OCI-LY1 (cell line): ENCODE measurements at regions not wholly inside any gene's neighbourhood (a gene's known extent, or its start where the extent isn't known, plus 50 kb on each side); places are given as distances from the start of the nearest gene placed in this dataset.

ENCODE experiments used
- H2AFZ ChIP-seq: fragments of 200-600 bp; sonication (generic), shearing (Covaris generic); 2 replicates; pipeline ENCODE4 v1.6.0; 2014; ENCODE audit warnings: antibody characterized with exemption, mild to moderate bottlenecking, low read length
- H3F3A ChIP-seq: fragments of 200-600 bp; sonication (generic), shearing (Covaris generic); 2 replicates; pipeline ENCODE4 v1.6.0; 2014; ENCODE audit warnings: mild to moderate bottlenecking, antibody characterized with exemption, low read length, moderate library complexity; ENCODE audit not compliant: insufficient read depth
- H3K27ac ChIP-seq: fragments of 200-600 bp; sonication (generic); 2 replicates; pipeline ENCODE4 v1.5.1; 2014; ENCODE audit warnings: low read length, mixed run types, mild to moderate bottlenecking, low read depth; ENCODE audit not compliant: poor library complexity, severe bottlenecking
- H3K27me3 ChIP-seq: fragments of 200-600 bp; sonication (generic); 2 replicates; pipeline ENCODE4 v1.6.0; 2014; ENCODE audit warnings: antibody characterized with exemption, mild to moderate bottlenecking, low read length, moderate library complexity; ENCODE audit not compliant: insufficient read depth
- H3K36me3 ChIP-seq: fragments of 200-600 bp; sonication (generic); 2 replicates; pipeline ENCODE4 v1.6.1; 2014; ENCODE audit warnings: mild to moderate bottlenecking, antibody characterized with exemption, low read length, moderate library complexity, mixed read lengths; ENCODE audit not compliant: insufficient read depth
- H3K4me1 ChIP-seq: fragments of 200-600 bp; sonication (generic); 2 replicates; pipeline ENCODE4 v1.5.1; 2014; ENCODE audit warnings: mild to moderate bottlenecking, low read length, moderate library complexity; ENCODE audit not compliant: insufficient read depth, severe bottlenecking
- H3K4me2 ChIP-seq: fragments of 200-600 bp; sonication (generic), shearing (Covaris generic); 2 replicates; pipeline ENCODE4 v1.6.1; 2014; ENCODE audit warnings: low read length
- H3K4me3 ChIP-seq: fragments of 200-600 bp; sonication (generic); 2 replicates; pipeline ENCODE4 v1.5.1; 2014; ENCODE audit warnings: low read length, low read depth, mild to moderate bottlenecking, mixed read lengths; ENCODE audit not compliant: poor library complexity, severe bottlenecking
- H3K79me2 ChIP-seq: fragments of 200-600 bp; shearing (Covaris generic); 2 replicates; pipeline ENCODE4 v1.6.1; 2016; ENCODE audit warnings: mixed run types, low read length, mixed read lengths; ENCODE audit not compliant: insufficient read depth
- H3K9ac ChIP-seq: fragments of 200-600 bp; sonication (generic), shearing (Covaris generic); 2 replicates; pipeline ENCODE4 v1.6.1; 2014; ENCODE audit warnings: mild to moderate bottlenecking, low read length, mixed read lengths
- H3K9me2 ChIP-seq: fragments of 200-600 bp; sonication (generic), shearing (Covaris generic); 2 replicates; pipeline ENCODE4 v1.6.1; 2014; ENCODE audit warnings: low read depth, mild to moderate bottlenecking, low read length, mixed read lengths
- H3K9me3 ChIP-seq: fragments of 200-600 bp; shearing (Covaris generic); 2 replicates; pipeline ENCODE4 v1.6.1; 2014; ENCODE audit warnings: low read length, mixed read lengths
- H4K20me1 ChIP-seq: fragments of 200-600 bp; sonication (generic), shearing (Covaris generic); 2 replicates; pipeline ENCODE4 v1.6.0; 2016; ENCODE audit warnings: mild to moderate bottlenecking, low read length; ENCODE audit not compliant: insufficient read depth
- CTCF ChIP-seq: fragments of 200-600 bp; sonication (generic), shearing (Covaris generic); IDR thresholded peaks from 2 replicates; pipeline ENCODE4 v1.5.1; 2017; ENCODE audit warnings: mild to moderate bottlenecking, antibody characterized with exemption, low read length, moderate library complexity, mixed read lengths
- EZH2 ChIP-seq: fragments of 200-600 bp; sonication (generic), shearing (Covaris generic); IDR thresholded peaks from 2 replicates; pipeline ENCODE4 v1.8.0; 2017; ENCODE audit warnings: borderline replicate concordance, mixed run types, mild to moderate bottlenecking, antibody characterized with exemption, low read length, moderate library complexity, mixed read lengths

- no peak overlapping the region for H2AFZ ChIP-seq
- H3K27me3 ChIP-seq, result no peaks in the 10 kb centered on the region
- H3K4me2 ChIP-seq, result no peak overlapping the region
- H3K9ac ChIP-seq, result no peak overlapping the region
- no peaks in the 10 kb centered on the region for H3K79me2 ChIP-seq
- H3K27ac ChIP-seq, result no peak overlapping the region
- H3K9me2 ChIP-seq, result no peaks in the 10 kb centered on the region
- H3K4me3 ChIP-seq, result no peak overlapping the region
- no peaks in the 10 kb centered on the region for H3K4me1 ChIP-seq
- no peaks in the 10 kb centered on the region for H3K36me3 ChIP-seq
- TF ChIP-seq CTCF, result no peak
- no peak for TF ChIP-seq EZH2
- no peaks in the 10 kb centered on the region for H3F3A ChIP-seq
- H4K20me1 ChIP-seq, result no peaks in the 10 kb centered on the region
- H3K9me3 ChIP-seq, result no peaks in the 10 kb centered on the region
Observed at GRCh38 chr13:26831336-26831908, 70.8 kb upstream of the GPR12 start.

GRCh38 chr13:26829716-26830115 lies 69.1 kb upstream of the GPR12 start:
- no peaks in the 10 kb centered on the region for H3F3A ChIP-seq

GRCh38 chr13:26824581-26824980 lies 64.0 kb upstream of the GPR12 start:
- no peaks in the 10 kb centered on the region for H3F3A ChIP-seq
- no peak for TF ChIP-seq CTCF
- TF ChIP-seq EZH2, result no peak
- H3K9ac ChIP-seq, result no peak overlapping the region
- H4K20me1 ChIP-seq, result no peaks in the 10 kb centered on the region
- no peak overlapping the region for H3K4me3 ChIP-seq
- no peak overlapping the region for H3K27ac ChIP-seq
- no peaks in the 10 kb centered on the region for H3K4me1 ChIP-seq
- H3K36me3 ChIP-seq, result no peaks in the 10 kb centered on the region
- no peaks in the 10 kb centered on the region; the same call in 1 of the 2 replicates for H3K27me3 ChIP-seq
- no peak overlapping the region for H3K4me2 ChIP-seq
- no peaks in the 10 kb centered on the region for H3K79me2 ChIP-seq
- H3K9me3 ChIP-seq, result no peaks in the 10 kb centered on the region
- H2AFZ ChIP-seq, result no peak overlapping the region
- no peaks in the 10 kb centered on the region for H3K9me2 ChIP-seq

More at GRCh38 chr13:26829716-26830115, 69.1 kb upstream of the GPR12 start:
- TF ChIP-seq EZH2 (no peak), CTCF (no peak)
- H3K79me2 ChIP-seq, result no peaks in the 10 kb centered on the region
- H3K36me3 ChIP-seq, result no peaks in the 10 kb centered on the region
- H3K9ac ChIP-seq, result no peak overlapping the region
- H3K9me3 ChIP-seq, result no peaks in the 10 kb centered on the region
- H3K4me2 ChIP-seq, result no peak overlapping the region
- H2AFZ ChIP-seq, result no peak overlapping the region
- no peaks in the 10 kb centered on the region for H3K27me3 ChIP-seq
- H3K4me1 ChIP-seq, result no peaks in the 10 kb centered on the region
- H3K9me2 ChIP-seq, result no peaks in the 10 kb centered on the region
- no peak overlapping the region for H3K27ac ChIP-seq
- no peaks in the 10 kb centered on the region for H4K20me1 ChIP-seq
- no peak overlapping the region for H3K4me3 ChIP-seq
